ENCODE measurements at regions not wholly inside any gene's neighbourhood (a gene's known extent, or its start where the extent isn't known, plus 50 kb on each side); places are given as distances from the start of the nearest gene placed in this dataset.

- ATAC-seq: no peak
These were observed 65.7 kb upstream of the FERD3L start for GRCh38 chr7:19210893-19211413.

GRCh38 chr7:19209166-19209696 lies 64.0 kb upstream of the FERD3L start:
- Histone ChIP-seq H3K27ac (ENCODE audit: low read length) (no peak overlapping the region), H3K9me3 (ENCODE audit: control insufficient read depth, low read length) (no peaks in the 10 kb centered on the region), H3K27me3 (ENCODE audit: control insufficient read depth, insufficient read depth) (no peaks in the 10 kb centered on the region), H3K4me1 (ENCODE audit: control insufficient read depth, insufficient read depth, low read length) (no peaks in the 10 kb centered on the region), H3K4me3 (ENCODE audit: low read length) (no peak overlapping the region)
- WGBS: 78% methylated on average over 1 of the region's 1 CpG
- intact Hi-C loops (cut with DNase I): no loop called here
- DNase-seq (no peak), ATAC-seq (no peak)

More at GRCh38 chr7:19210893-19211413, 65.7 kb upstream of the FERD3L start:
- no peak for DNase-seq
- Histone ChIP-seq H3K9me3 (ENCODE audit: control insufficient read depth, low read length) (no peaks in the 10 kb centered on the region), H3K4me1 (ENCODE audit: control insufficient read depth, insufficient read depth, low read length) (no peaks in the 10 kb centered on the region), H3K27me3 (ENCODE audit: control insufficient read depth, insufficient read depth) (no peaks in the 10 kb centered on the region), H3K4me3 (ENCODE audit: low read length) (no peak overlapping the region), H3K27ac (ENCODE audit: low read length) (no peak overlapping the region)
- intact Hi-C loops (cut with DNase I): no loop called here
- WGBS: 34% methylated on average over 5 of the region's 5 CpGs

GRCh38 chr7:19206721-19207120 lies 61.5 kb upstream of the FERD3L start:
- H3K9me3 ChIP-seq (ENCODE audit: control insufficient read depth, low read length): no peaks in the 10 kb centered on the region
- no peak overlapping the region for H3K27ac ChIP-seq (ENCODE audit: low read length)
- no peaks in the 10 kb centered on the region for H3K4me1 ChIP-seq (ENCODE audit: control insufficient read depth, insufficient read depth, low read length)
- no peak overlapping the region for H3K4me3 ChIP-seq (ENCODE audit: low read length)
- DNase-seq (no peak), ATAC-seq (no peak)
- intact Hi-C loops (cut with DNase I): no loop called here
- no peaks in the 10 kb centered on the region for H3K27me3 ChIP-seq (ENCODE audit: control insufficient read depth, insufficient read depth)
- 77% methylated on average over 4 of the region's 4 CpGs for WGBS

GRCh38 chr7:19203686-19204085 lies 58.5 kb upstream of the FERD3L start:
- DNase-seq: no peak
- Histone ChIP-seq H3K9me3 (ENCODE audit: control insufficient read depth, low read length) (no peaks in the 10 kb centered on the region), H3K27ac (ENCODE audit: low read length) (no peak overlapping the region), H3K27me3 (ENCODE audit: control insufficient read depth, insufficient read depth) (no peaks in the 10 kb centered on the region), H3K4me3 (ENCODE audit: low read length) (no peak overlapping the region), H3K4me1 (ENCODE audit: control insufficient read depth, insufficient read depth, low read length) (no peaks in the 10 kb centered on the region)
- no peak for ATAC-seq
- WGBS: 78% methylated on average over 4 of the region's 4 CpGs
- intact Hi-C loops (cut with DNase I): no loop called here

GRCh38 chr7:19202599-19202998 lies 57.4 kb upstream of the FERD3L start:
- intact Hi-C loops (cut with DNase I): no loop called here
- ATAC-seq: no peak

More at GRCh38 chr7:19202599-19202998, 57.4 kb upstream of the FERD3L start:
- DNase-seq: no peak
- H3K4me3 ChIP-seq (ENCODE audit: low read length): no peak overlapping the region
- WGBS: 53% methylated on average over 2 of the region's 2 CpGs
- H3K27me3 ChIP-seq (ENCODE audit: control insufficient read depth, insufficient read depth): no peaks in the 10 kb centered on the region
- no peaks in the 10 kb centered on the region for H3K4me1 ChIP-seq (ENCODE audit: control insufficient read depth, insufficient read depth, low read length)
- no peaks in the 10 kb centered on the region for H3K9me3 ChIP-seq (ENCODE audit: control insufficient read depth, low read length)
- no peak overlapping the region for H3K27ac ChIP-seq (ENCODE audit: low read length)
